GM23248 (cell line): ENCODE measurements at regions not wholly inside any gene's neighbourhood (a gene's known extent, or its start where the extent isn't known, plus 50 kb on each side); places are given as distances from the start of the nearest gene placed in this dataset.

Source experiments
- DNase-seq: peaks from one replicate; pipeline ENCODE4 v3.0.0-alpha.2; 2015
- H2AFZ ChIP-seq: fragments of 200-600 bp; sonication (generic); 2 replicates; pipeline ENCODE4 v1.6.1; 2016; ENCODE audit warnings: antibody characterized with exemption
- H3F3A ChIP-seq: fragments of 200-600 bp; sonication (generic); 2 replicates; pipeline ENCODE4 v1.6.1; 2016; ENCODE audit warnings: mild to moderate bottlenecking, antibody characterized with exemption, mixed run types; ENCODE audit not compliant: insufficient read depth
- H3K27ac ChIP-seq: fragments of 200-600 bp; sonication (generic); 2 replicates; pipeline ENCODE4 v1.5.1; 2016; ENCODE audit warnings: mild to moderate bottlenecking
- H3K27me3 ChIP-seq: fragments of 200-600 bp; sonication (generic); replicated peaks from 2 replicates; pipeline ENCODE4 v1.6.1; 2016; ENCODE audit warnings: mild to moderate bottlenecking; ENCODE audit not compliant: insufficient read depth
- H3K36me3 ChIP-seq: fragments of 200-600 bp; sonication (generic); 2 replicates; pipeline ENCODE4 v1.6.1; 2016; ENCODE audit warnings: low read depth, mild to moderate bottlenecking
- H3K4me1 ChIP-seq: fragments of 200-600 bp; sonication (generic); 2 replicates; pipeline ENCODE4 v1.6.1; 2016; ENCODE audit warnings: mild to moderate bottlenecking; ENCODE audit not compliant: insufficient read depth
- H3K4me2 ChIP-seq: fragments of 200-600 bp; sonication (generic); one replicate; pipeline ENCODE4 v1.6.1; 2016; ENCODE audit warnings: mild to moderate bottlenecking; ENCODE audit not compliant: unreplicated experiment
- H3K4me3 ChIP-seq: fragments of 200-600 bp; sonication (generic); 2 replicates; pipeline ENCODE4 v1.5.1; 2016; ENCODE audit warnings: mild to moderate bottlenecking
- H3K79me2 ChIP-seq: fragments of 200-600 bp; sonication (generic); 2 replicates; pipeline ENCODE4 v1.6.1; 2016; ENCODE audit warnings: mild to moderate bottlenecking; ENCODE audit not compliant: insufficient read depth
- H3K9ac ChIP-seq: fragments of 200-600 bp; sonication (generic); 2 replicates; pipeline ENCODE4 v1.6.1; 2016; ENCODE audit warnings: mild to moderate bottlenecking
- H3K9me2 ChIP-seq: fragments of 200-600 bp; sonication (generic); 2 replicates; pipeline ENCODE4 v1.6.1; 2016; ENCODE audit warnings: mixed run types, mild to moderate bottlenecking, moderate library complexity; ENCODE audit not compliant: insufficient read depth
- H3K9me3 ChIP-seq: fragments of 200-600 bp; sonication (generic); one replicate; pipeline ENCODE4 v1.6.1; 2017; ENCODE audit warnings: low read depth
- H4K20me1 ChIP-seq: fragments of 200-600 bp; sonication (generic); 2 replicates; pipeline ENCODE4 v1.6.0; 2016; ENCODE audit not compliant: insufficient read depth
- EZH2 ChIP-seq: fragments of 200-600 bp; sonication (generic); IDR thresholded peaks from 2 replicates; pipeline ENCODE4 v1.6.1; 2018; ENCODE audit warnings: antibody characterized with exemption, mild to moderate bottlenecking; ENCODE audit not compliant: insufficient read depth, poor library complexity, severe bottlenecking
- EZH2phosphoT487 ChIP-seq: fragments of 200-600 bp; sonication (generic); IDR thresholded peaks from 2 replicates; pipeline ENCODE4 v1.6.1; 2018; ENCODE audit warnings: antibody characterized with exemption, moderate library complexity, mild to moderate bottlenecking, low read depth; ENCODE audit not compliant: insufficient read depth
- WGBS, 2 experiments: methylation state at CpG; one replicate each; pipeline ENCODE4 v1.1.6; 2015 to 2017; ENCODE audit warnings: low lambda C conversion rate in 2 of 2, low coverage in 1 of 2; ENCODE audit errors: missing lambda C conversion rate in 2 of 2; 5-methylcytosine and 5-hydroxymethylcytosine counted together
- in situ Hi-C: fragments of 300-500 bp; cut with MboI; formaldehyde crosslinking; loops from 2 replicates; pipeline ENCODE4 v1.15.0; 2020

GRCh38 chr17:77667478-77667877 is 291.0 kb upstream of the TNRC6C start:
- Histone ChIP-seq H3K27me3 (peaks cover 5% of the 10 kb centered on the region; the same call in 1 of the 2 replicates), H3K4me3 (no peak overlapping the region), H3K9me3 (no peaks in the 10 kb centered on the region), H3K36me3 (no peaks in the 10 kb centered on the region), H3K27ac (no peak overlapping the region), H2AFZ (no peak overlapping the region), H3F3A (no peaks in the 10 kb centered on the region), H3K4me2 (no peak overlapping the region), H3K4me1 (no peaks in the 10 kb centered on the region), H3K9me2 (no peaks in the 10 kb centered on the region), H3K79me2 (no peaks in the 10 kb centered on the region), H4K20me1 (no peaks in the 10 kb centered on the region), H3K9ac (no peak overlapping the region)
- in situ Hi-C loops = no loop called here
- DNase-seq = no peak
- 14 to 26% methylated on average over 1 of the region's 1 CpG for WGBS, 2 experiments
- TF ChIP-seq EZH2 (no peak), EZH2phosphoT487 (no peak)

- in situ Hi-C loops = no loop called here
- Histone ChIP-seq H3K27ac (no peak overlapping the region), H3K4me3 (no peak overlapping the region), H3K9me3 (no peaks in the 10 kb centered on the region), H3K4me2 (no peak overlapping the region), H3K27me3 (0 out of 2 replicates have a peak, but pooled peaks cover 3% of the 10 kb centered on the region), H3F3A (no peaks in the 10 kb centered on the region), H3K36me3 (no peaks in the 10 kb centered on the region), H3K79me2 (no peaks in the 10 kb centered on the region), H3K9ac (no peak overlapping the region), H3K9me2 (no peaks in the 10 kb centered on the region), H2AFZ (no peak overlapping the region), H4K20me1 (no peaks in the 10 kb centered on the region), H3K4me1 (no peaks in the 10 kb centered on the region)
- TF ChIP-seq EZH2 (no peak), EZH2phosphoT487 (no peak)
- no peak for DNase-seq
- 31 to 34% methylated on average over 2 of the region's 2 CpGs for WGBS, 2 experiments
Observed at GRCh38 chr17:77668518-77668917, 290.0 kb upstream of the TNRC6C start.

GRCh38 chr17:77670173-77670572 is 288.3 kb upstream of the TNRC6C start:
- H3K27me3 ChIP-seq = no peaks in the 10 kb centered on the region; the same call in 1 of the 2 replicates
- no peak overlapping the region for H3K4me3 ChIP-seq
- H2AFZ ChIP-seq = no peak overlapping the region
- no peak for DNase-seq
- in situ Hi-C loops = no loop called here
- 76 to 83% methylated on average over 2 of the region's 2 CpGs for WGBS, 2 experiments
- no peaks in the 10 kb centered on the region for H4K20me1 ChIP-seq
- no peaks in the 10 kb centered on the region for H3K36me3 ChIP-seq
- no peaks in the 10 kb centered on the region for H3K9me2 ChIP-seq
- no peaks in the 10 kb centered on the region for H3K9me3 ChIP-seq
- TF ChIP-seq EZH2 (no peak), EZH2phosphoT487 (no peak)
- H3K79me2 ChIP-seq = no peaks in the 10 kb centered on the region
- no peak overlapping the region for H3K27ac ChIP-seq
- H3K4me2 ChIP-seq = no peak overlapping the region
- H3K9ac ChIP-seq = no peak overlapping the region
- H3K4me1 ChIP-seq = no peaks in the 10 kb centered on the region
- H3F3A ChIP-seq = no peaks in the 10 kb centered on the region

GRCh38 chr17:77674358-77674757 is 284.1 kb upstream of the TNRC6C start:
- WGBS, 2 experiments = 72 to 75% methylated on average over 11 of the region's 11 CpGs

GRCh38 chr17:77675411-77675810 is 283.1 kb upstream of the TNRC6C start:
- H3K27ac ChIP-seq = no peak overlapping the region
- 66 to 68% methylated on average over 8 of the region's 8 CpGs for whole genome bisulfite sequencing, 2 experiments
- DNase-seq = no peak

More at GRCh38 chr17:77674358-77674757, 284.1 kb upstream of the TNRC6C start:
- no peak overlapping the region for H3K27ac ChIP-seq
- H3F3A ChIP-seq = no peaks in the 10 kb centered on the region
- H4K20me1 ChIP-seq = no peaks in the 10 kb centered on the region
- TF ChIP-seq EZH2 (no peak), EZH2phosphoT487 (no peak)
- in situ Hi-C loops = no loop called here
- no peaks in the 10 kb centered on the region for H3K9me2 ChIP-seq
- no peak overlapping the region for H2AFZ ChIP-seq
- H3K79me2 ChIP-seq = no peaks in the 10 kb centered on the region
- H3K36me3 ChIP-seq = no peaks in the 10 kb centered on the region
- no peak overlapping the region for H3K9ac ChIP-seq
- no peak for DNase-seq
- no peaks in the 10 kb centered on the region for H3K4me1 ChIP-seq
- no peak overlapping the region for H3K4me3 ChIP-seq
- no peaks in the 10 kb centered on the region for H3K9me3 ChIP-seq
- no peak overlapping the region for H3K4me2 ChIP-seq
- peaks cover 32% of the 10 kb centered on the region for H3K27me3 ChIP-seq

More at GRCh38 chr17:77675411-77675810, 283.1 kb upstream of the TNRC6C start:
- Histone ChIP-seq H3K9me3 (no peaks in the 10 kb centered on the region), H3K4me2 (no peak overlapping the region), H2AFZ (no peak overlapping the region), H3K9me2 (no peaks in the 10 kb centered on the region), H3K4me1 (no peaks in the 10 kb centered on the region), H3K27me3 (peaks cover 37% of the 10 kb centered on the region), H3F3A (no peaks in the 10 kb centered on the region), H3K4me3 (no peak overlapping the region), H4K20me1 (no peaks in the 10 kb centered on the region), H3K9ac (no peak overlapping the region), H3K36me3 (no peaks in the 10 kb centered on the region), H3K79me2 (no peaks in the 10 kb centered on the region)
- no peak for TF ChIP-seq EZH2
- no peak for TF ChIP-seq EZH2phosphoT487
- in situ Hi-C loops = no loop called here
